AG09319 (cell line): ENCODE measurements at regions not wholly inside any gene's neighbourhood (a gene's known extent, or its start where the extent isn't known, plus 50 kb on each side); places are given as distances from the start of the nearest gene placed in this dataset.

Experiments used
- DNase-seq: peaks from one replicate; pipeline ENCODE4 v3.0.0-alpha.2; 2010; ENCODE audit warnings: low read depth; ENCODE audit errors: extremely low read depth
- TF ChIP-seq, protein P1 (sequence below): IDR thresholded peaks from 2 replicates; pipeline ENCODE4 v1.5.1; 2011; ENCODE audit warnings: low read depth, mild to moderate bottlenecking, inconsistent platforms, low read length, moderate library complexity

GRCh38 chr15:87733977-87734376, 522.6 kb downstream of the NTRK3 start:
- no peak for DNase-seq
- TF ChIP-seq, protein P1, sequence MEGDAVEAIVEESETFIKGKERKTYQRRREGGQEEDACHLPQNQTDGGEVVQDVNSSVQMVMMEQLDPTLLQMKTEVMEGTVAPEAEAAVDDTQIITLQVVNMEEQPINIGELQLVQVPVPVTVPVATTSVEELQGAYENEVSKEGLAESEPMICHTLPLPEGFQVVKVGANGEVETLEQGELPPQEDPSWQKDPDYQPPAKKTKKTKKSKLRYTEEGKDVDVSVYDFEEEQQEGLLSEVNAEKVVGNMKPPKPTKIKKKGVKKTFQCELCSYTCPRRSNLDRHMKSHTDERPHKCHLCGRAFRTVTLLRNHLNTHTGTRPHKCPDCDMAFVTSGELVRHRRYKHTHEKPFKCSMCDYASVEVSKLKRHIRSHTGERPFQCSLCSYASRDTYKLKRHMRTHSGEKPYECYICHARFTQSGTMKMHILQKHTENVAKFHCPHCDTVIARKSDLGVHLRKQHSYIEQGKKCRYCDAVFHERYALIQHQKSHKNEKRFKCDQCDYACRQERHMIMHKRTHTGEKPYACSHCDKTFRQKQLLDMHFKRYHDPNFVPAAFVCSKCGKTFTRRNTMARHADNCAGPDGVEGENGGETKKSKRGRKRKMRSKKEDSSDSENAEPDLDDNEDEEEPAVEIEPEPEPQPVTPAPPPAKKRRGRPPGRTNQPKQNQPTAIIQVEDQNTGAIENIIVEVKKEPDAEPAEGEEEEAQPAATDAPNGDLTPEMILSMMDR, result no peak

DNA sequence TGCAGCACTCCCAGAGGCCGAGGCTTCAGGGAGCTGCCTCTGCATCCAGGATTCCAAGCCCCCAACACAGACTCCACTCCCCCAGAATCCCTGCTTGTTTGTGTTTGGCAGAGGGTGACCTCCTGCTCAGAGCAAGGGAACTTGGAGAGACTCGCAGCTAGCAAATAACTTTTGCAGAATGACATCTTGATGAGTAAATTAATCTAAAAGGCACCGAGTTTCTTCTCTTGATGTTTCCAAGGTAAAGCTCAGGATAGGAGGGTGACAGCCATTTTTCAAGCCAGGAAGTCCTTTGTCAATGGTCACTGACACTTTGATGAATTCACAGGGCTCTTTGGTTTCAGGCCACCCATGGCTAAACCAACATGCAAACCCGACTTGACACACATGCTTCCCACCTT, 523.0 kb downstream of the NTRK3 start:
- DNase-seq, result no peak
- TF ChIP-seq, protein P1, result no peak

DNA sequence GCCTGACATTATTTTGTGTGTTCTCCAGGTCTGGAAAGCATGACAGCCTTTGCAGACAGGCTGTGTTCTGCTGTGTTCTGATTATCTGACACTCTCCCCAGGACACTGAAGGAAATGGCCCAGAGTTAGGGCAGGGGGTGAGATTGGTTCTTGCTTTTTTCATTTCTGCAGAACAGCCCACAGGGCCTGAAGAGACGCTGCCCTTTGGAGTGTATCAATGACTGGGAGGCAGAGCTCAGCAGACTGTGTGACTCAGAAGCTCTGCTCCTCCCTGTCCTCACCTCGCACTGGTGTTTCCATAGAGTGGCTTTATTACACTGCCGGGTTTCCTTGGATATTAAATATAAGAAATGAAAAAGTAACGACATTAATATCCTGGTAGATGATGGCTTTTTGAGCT, 523.6 kb downstream of the NTRK3 start:
- TF ChIP-seq, protein P1, result no peak
- DNase-seq, result no peak

GRCh38 chr15:87731630-87732029, 524.9 kb downstream of the NTRK3 start:
- TF ChIP-seq, protein P1, result no peak
- DNase-seq, result no peak

DNA sequence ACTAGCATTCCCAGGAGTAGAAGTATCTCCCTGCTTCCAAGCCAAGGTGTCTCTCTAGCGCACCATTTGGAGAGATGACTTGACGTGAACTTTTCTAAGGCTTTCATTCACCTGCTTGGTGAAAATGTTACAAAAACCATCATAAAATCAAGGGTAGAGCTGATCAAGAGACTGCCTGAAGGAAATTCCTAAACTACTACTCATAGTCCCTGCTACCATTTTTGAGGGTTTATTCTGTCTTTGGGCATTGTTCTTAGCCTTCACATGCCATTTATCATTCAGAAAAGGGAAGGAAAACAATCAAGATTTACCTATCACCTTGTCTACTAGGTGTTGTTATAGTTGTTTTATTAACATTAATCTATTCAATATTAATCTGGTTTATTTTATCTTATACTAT, 525.8 kb downstream of the NTRK3 start:
- TF ChIP-seq, protein P1, result no peak

GRCh38 chr15:87728998-87729397, 527.5 kb downstream of the NTRK3 start:
- DNase-seq, result no peak
- TF ChIP-seq, protein P1, result no peak

More for the DNA sequence above, 525.8 kb downstream of the NTRK3 start:
- DNase-seq, result no peak

GRCh38 chr15:87727073-87727472, 529.5 kb downstream of the NTRK3 start:
- TF ChIP-seq, protein P1, result no peak
- no peak for DNase-seq
